K562 (cell line): ENCODE measurements at regions not wholly inside any gene's neighbourhood (a gene's known extent, or its start where the extent isn't known, plus 50 kb on each side); places are given as distances from the start of the nearest gene placed in this dataset.

ENCODE experiments used
- ATAC-seq: fragments of 200-7000 bp; cut with Tn5 transposase; 3 replicates; pipeline ENCODE4 v1.9.1; 2020; ENCODE audit warnings: moderate library complexity
- BruUV-seq: library from RNA; stranded (reverse); fragments of 400-500 nt; replicated peaks from 2 replicates; lab custom pipeline; 2021; lab: Mats Ljungman, UMichigan
- CTCF ChIA-PET: fragments of 300-600 bp; formaldehyde crosslinking; extraction: SDS; loops from one replicate; lab custom pipeline; 2021; ENCODE audit warnings: low intra/inter-chr PET ratio; lab: Yijun Ruan, JAX
- POLR2A ChIA-PET: fragments of 300-600, 350-650 bp; sonication (Branson Sonifier 250); formaldehyde crosslinking; extraction: SDS; loops from one replicate; lab custom pipeline; 2021; ENCODE audit warnings: antibody characterized with exemption, inconsistent platforms; lab: Yijun Ruan, JAX
- DNase-seq, 4 experiments: peaks; one replicate each; pipeline versions ENCODE4 v3.0.0 to v3.0.0-alpha.2; 2011 to 2018; ENCODE audit warnings: low spot score in 3 of 4, mixed read lengths in 3 of 4; ENCODE audit errors: extremely low read depth in 1 of 4
- FAIRE-seq: peaks from 2 replicates; lab custom pipeline; 2011; peaks lifted over from hg19 to GRCh38; lab: Jason Lieb, UNC
- H2AFZ ChIP-seq: 2 replicates; pipeline ENCODE4 v1.6.0; 2011; ENCODE audit warnings: low read depth, low read length, control low read depth, inconsistent platforms
- H3K27ac ChIP-seq: fragments of 200-600 bp; 3 replicates; pipeline ENCODE4 v1.8.0; 2011; ENCODE audit warnings: low read depth, mild to moderate bottlenecking, control low read depth, inconsistent platforms, low read length, moderate library complexity, mixed read lengths; ENCODE audit errors: extremely low read depth
- H3K27me3 ChIP-seq, 2 experiments: fragments of 300-600 bp in 1 of 2; 2 replicates in 1 of 2; 3 replicates in 1 of 2; pipeline versions ENCODE4 v1.6.0 to v1.8.0; 2011; ENCODE audit warnings: inconsistent platforms in 2 of 2, low read length in 2 of 2, mild to moderate bottlenecking in 1 of 2, mixed read lengths in 1 of 2, moderate library complexity in 1 of 2; ENCODE audit not compliant: control insufficient read depth in 2 of 2, insufficient read depth in 2 of 2
- H3K36me3 ChIP-seq: fragments of 300-600 bp; 3 replicates; pipeline ENCODE4 v1.8.0; 2011; ENCODE audit warnings: mild to moderate bottlenecking, low read length, inconsistent platforms; ENCODE audit not compliant: control insufficient read depth, insufficient read depth
- H3K4me1 ChIP-seq, 2 experiments: fragments of 200-600 bp in 1 of 2; replicated peaks in 1 of 2; 2 replicates in 1 of 2; 3 replicates in 1 of 2; pipeline versions ENCODE4 v1.5.1 to v1.8.0; 2011; ENCODE audit warnings: inconsistent platforms in 2 of 2, low read length in 2 of 2, mild to moderate bottlenecking in 1 of 2, mixed read lengths in 1 of 2, moderate library complexity in 1 of 2; ENCODE audit not compliant: control insufficient read depth in 2 of 2, insufficient read depth in 2 of 2
- H3K4me2 ChIP-seq: 2 replicates; pipeline ENCODE4 v1.6.1; 2011; ENCODE audit warnings: low read length, control low read depth, inconsistent platforms, mixed read lengths; ENCODE audit not compliant: insufficient read depth
- H3K4me3 ChIP-seq: fragments of 200-600 bp; sonication (generic), shearing (Covaris generic); 2 replicates; pipeline ENCODE4 v1.5.1; 2016; ENCODE audit warnings: control low read depth, inconsistent platforms
- H3K79me2 ChIP-seq: fragments of 200-600 bp; 3 replicates; pipeline ENCODE4 v1.8.0; 2011; ENCODE audit warnings: low read length, inconsistent platforms; ENCODE audit not compliant: control insufficient read depth, insufficient read depth
- H3K9ac ChIP-seq, 2 experiments: 2 replicates each; pipeline versions ENCODE4 v1.6.0 to v1.6.1; 2011; ENCODE audit warnings: low read depth in 2 of 2, low read length in 2 of 2, control low read depth in 1 of 2, inconsistent platforms in 1 of 2, mild to moderate bottlenecking in 1 of 2, mixed read lengths in 1 of 2; ENCODE audit not compliant: insufficient read depth in 1 of 2
- H3K9me1 ChIP-seq: one replicate; pipeline ENCODE4 v1.6.0; 2011; ENCODE audit warnings: inconsistent platforms, mild to moderate bottlenecking, low read length, moderate library complexity; ENCODE audit not compliant: control insufficient read depth, insufficient read depth
- H3K9me3 ChIP-seq: replicated peaks from 2 replicates; pipeline ENCODE4 v1.5.1; 2011; ENCODE audit warnings: low read depth, low read length, inconsistent platforms; ENCODE audit not compliant: control insufficient read depth, insufficient read depth
- H4K20me1 ChIP-seq: replicated peaks from 2 replicates; pipeline ENCODE4 v1.6.1; 2011; ENCODE audit warnings: low read length, inconsistent platforms, mixed read lengths; ENCODE audit not compliant: control insufficient read depth, insufficient read depth
- ATF7 ChIP-seq: fragments of 450-650 bp; IDR thresholded peaks from 2 replicates; pipeline ENCODE4 v1.7.1; 2014; ENCODE audit warnings: mild to moderate bottlenecking, moderate library complexity
- CHCHD3 ChIP-seq: fragments of 250-450 bp; sonication (Bioruptor Pico); IDR thresholded peaks from 2 replicates; pipeline ENCODE4 v2.1.2; 2022; ENCODE audit warnings: mild to moderate bottlenecking
- GTF2E2 ChIP-seq: fragments of 200-800 bp; sonication (Bioruptor generic); IDR thresholded peaks from 2 replicates; pipeline ENCODE4 v1.6.1; 2016; ENCODE audit warnings: missing genetic modification characterization, missing compliant biosample characterization
- JUN ChIP-seq, 2 experiments: sonication (generic) in 1 of 2; formaldehyde crosslinking in 1 of 2; IDR thresholded peaks; 2 replicates each; pipeline versions ENCODE4 v1.6.1 to v1.8.0; 2012 to 2022; ENCODE audit warnings: borderline replicate concordance in 2 of 2, mild to moderate bottlenecking in 2 of 2, improper control_type of control experiment in 1 of 2, low read depth in 1 of 2, low read length in 1 of 2, missing genetic modification reagents in 1 of 2
- KDM2B ChIP-seq: fragments of 250-450 bp; sonication (Bioruptor Pico); IDR thresholded peaks from 2 replicates; pipeline ENCODE4 v1.8.0; 2021; ENCODE audit warnings: mild to moderate bottlenecking, moderate library complexity
- MCM5 ChIP-seq: fragments of 450-650 bp; IDR thresholded peaks from 2 replicates; pipeline ENCODE4 v1.6.1; 2016; ENCODE audit warnings: low read depth
- NFIC ChIP-seq: fragments of 450-650 bp; IDR thresholded peaks from 2 replicates; pipeline ENCODE4 v1.6.1; 2017; ENCODE audit warnings: mild to moderate bottlenecking, inconsistent platforms
- RAD51 ChIP-seq: fragments of 450-650 bp; IDR thresholded peaks from 2 replicates; pipeline ENCODE4 v1.7.1; 2016; ENCODE audit warnings: low read depth, mild to moderate bottlenecking, borderline replicate concordance
- SAFB ChIP-seq: fragments of 200-400 bp; formaldehyde crosslinking; IDR thresholded peaks from 2 replicates; pipeline ENCODE4 v1.6.1; 2017; ENCODE audit warnings: low read depth, low read length, borderline replicate concordance
- SNRNP70 ChIP-seq: fragments of 200-400 bp; formaldehyde crosslinking; optimal IDR thresholded peaks from 2 replicates; pipeline ENCODE3; 2017; ENCODE audit warnings: low read depth, low read length
- SRSF3 ChIP-seq: fragments of 200-400 bp; formaldehyde crosslinking; IDR thresholded peaks from 2 replicates; pipeline ENCODE4 v1.6.1; 2016; ENCODE audit warnings: mild to moderate bottlenecking, low read length, moderate library complexity; ENCODE audit not compliant: insufficient read depth
- ZNF76 ChIP-seq: fragments of 250-450 bp; sonication (Bioruptor Pico); IDR thresholded peaks from 2 replicates; pipeline ENCODE4 v1.4.0; 2020; ENCODE audit warnings: mild to moderate bottlenecking, moderate library complexity, borderline replicate concordance
- whole genome bisulfite sequencing: fragments of 100-300 bp; shearing (Covaris generic); methylation state at CpG from one replicate; pipeline ENCODE4 v1.1.6; 2016; ENCODE audit warnings: low coverage, mixed read lengths; ENCODE audit not compliant: insufficient coverage; ENCODE audit errors: missing lambda C conversion rate; 5-methylcytosine and 5-hydroxymethylcytosine counted together
- in situ Hi-C: fragments of 300-500 bp; cut with MboI; formaldehyde crosslinking; loops from 4 replicates; pipeline ENCODE4 v1.15.0; 2018; ENCODE audit warnings: inconsistent platforms, mixed read lengths
- intact Hi-C: fragments of 100-400 bp; cut with micrococcal nuclease; formaldehyde crosslinking; loops from 2 replicates; pipeline ENCODE4 v1.14.2; 2022
- TF ChIP-seq, protein P1 (sequence below), 2 experiments: fragments of 450-650 bp in 1 of 2; sonication (generic) in 1 of 2; formaldehyde crosslinking in 1 of 2; IDR thresholded peaks; 2 replicates each; pipeline versions ENCODE4 v1.7.1 to v1.9.0; 2016 to 2022; ENCODE audit warnings: inconsistent platforms in 1 of 2, mild to moderate bottlenecking in 1 of 2, missing genetic modification reagents in 1 of 2

DNA sequence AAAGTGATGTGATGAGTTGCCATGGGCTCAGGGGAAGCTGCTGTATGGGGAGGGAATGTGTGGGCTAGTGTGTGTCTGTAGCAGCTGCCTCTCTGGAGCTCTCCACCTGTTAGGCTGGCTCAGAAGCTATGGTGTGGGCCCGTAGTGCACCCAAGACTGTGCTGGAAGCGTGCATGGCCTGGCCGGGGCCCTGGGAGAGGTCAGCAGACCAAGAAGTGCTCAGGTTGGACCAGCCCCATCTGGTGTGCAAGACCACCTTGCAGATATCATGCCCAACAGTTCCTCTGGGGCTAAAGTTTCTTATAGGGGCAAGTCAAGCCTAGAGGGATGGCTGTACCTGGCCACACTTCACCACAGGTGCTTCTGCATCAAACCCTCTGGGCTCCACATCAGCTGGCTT lies 274.4 kb upstream of the CCDC179 start:
- CTCF ChIA-PET = no interaction called here
- POLR2A ChIA-PET = no interaction called here
- FAIRE-seq = no peak
- BruUV-seq = no TSS peak
- H3K27me3 ChIP-seq = no peaks in the 10 kb centered on the region
- H3K4me3 ChIP-seq = no peak overlapping the region
- DNase-seq = no peak
- no peaks in the 10 kb centered on the region for H3K9me1 ChIP-seq
- 0% methylated on average over 3 of the region's 3 CpGs for WGBS
- no peak overlapping the region for H3K27ac ChIP-seq
- H3K9me3 ChIP-seq = no peaks in the 10 kb centered on the region; the same call in 1 of the 2 replicates
- H3K4me1 ChIP-seq = no peaks in the 10 kb centered on the region
- in situ Hi-C loops = no loop called here
- no peak for ATAC-seq
- no peak overlapping the region for H3K4me2 ChIP-seq
- H3K9ac ChIP-seq = no peak overlapping the region
- intact Hi-C loops = no loop called here
- no peaks in the 10 kb centered on the region for H3K36me3 ChIP-seq
- no peaks in the 10 kb centered on the region for H4K20me1 ChIP-seq
- no peak overlapping the region for H2AFZ ChIP-seq
- no peaks in the 10 kb centered on the region for H3K79me2 ChIP-seq
- TF ChIP-seq RAD51 (no peak), ATF7 (no peak), SRSF3 (no peak), JUN (IDR thresholded peaks at IDR 0.05; ENCODE audit: borderline replicate concordance, low read depth, low read length) (no peak), JUN (CRISPR knock-in tag; IDR thresholded peaks at IDR 0.05; ENCODE audit: borderline replicate concordance) (no peak), SAFB (no peak), SNRNP70 (no peak), MCM5 (no peak), ZNF76 (CRISPR knock-in tag) (no peak), NFIC (no peak), CHCHD3 (CRISPR knock-in tag) (no peak), KDM2B (CRISPR knock-in tag) (no peak), GTF2E2 (tag) (no peak)
- TF ChIP-seq, protein P1, sequence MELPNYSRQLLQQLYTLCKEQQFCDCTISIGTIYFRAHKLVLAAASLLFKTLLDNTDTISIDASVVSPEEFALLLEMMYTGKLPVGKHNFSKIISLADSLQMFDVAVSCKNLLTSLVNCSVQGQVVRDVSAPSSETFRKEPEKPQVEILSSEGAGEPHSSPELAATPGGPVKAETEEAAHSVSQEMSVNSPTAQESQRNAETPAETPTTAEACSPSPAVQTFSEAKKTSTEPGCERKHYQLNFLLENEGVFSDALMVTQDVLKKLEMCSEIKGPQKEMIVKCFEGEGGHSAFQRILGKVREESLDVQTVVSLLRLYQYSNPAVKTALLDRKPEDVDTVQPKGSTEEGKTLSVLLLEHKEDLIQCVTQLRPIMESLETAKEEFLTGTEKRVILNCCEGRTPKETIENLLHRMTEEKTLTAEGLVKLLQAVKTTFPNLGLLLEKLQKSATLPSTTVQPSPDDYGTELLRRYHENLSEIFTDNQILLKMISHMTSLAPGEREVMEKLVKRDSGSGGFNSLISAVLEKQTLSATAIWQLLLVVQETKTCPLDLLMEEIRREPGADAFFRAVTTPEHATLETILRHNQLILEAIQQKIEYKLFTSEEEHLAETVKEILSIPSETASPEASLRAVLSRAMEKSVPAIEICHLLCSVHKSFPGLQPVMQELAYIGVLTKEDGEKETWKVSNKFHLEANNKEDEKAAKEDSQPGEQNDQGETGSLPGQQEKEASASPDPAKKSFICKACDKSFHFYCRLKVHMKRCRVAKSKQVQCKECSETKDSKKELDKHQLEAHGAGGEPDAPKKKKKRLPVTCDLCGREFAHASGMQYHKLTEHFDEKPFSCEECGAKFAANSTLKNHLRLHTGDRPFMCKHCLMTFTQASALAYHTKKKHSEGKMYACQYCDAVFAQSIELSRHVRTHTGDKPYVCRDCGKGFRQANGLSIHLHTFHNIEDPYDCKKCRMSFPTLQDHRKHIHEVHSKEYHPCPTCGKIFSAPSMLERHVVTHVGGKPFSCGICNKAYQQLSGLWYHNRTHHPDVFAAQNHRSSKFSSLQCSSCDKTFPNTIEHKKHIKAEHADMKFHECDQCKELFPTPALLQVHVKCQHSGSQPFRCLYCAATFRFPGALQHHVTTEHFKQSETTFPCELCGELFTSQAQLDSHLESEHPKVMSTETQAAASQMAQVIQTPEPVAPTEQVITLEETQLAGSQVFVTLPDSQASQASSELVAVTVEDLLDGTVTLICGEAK (IDR thresholded peaks at IDR 0.05) = no peak
- TF ChIP-seq, protein P1 (CRISPR knock-in tag; IDR thresholded peaks at IDR 0.05) = no peak
